GM12892 (cell line): ENCODE measurements at regions not wholly inside any gene's neighbourhood (a gene's known extent, or its start where the extent isn't known, plus 50 kb on each side); places are given as distances from the start of the nearest gene placed in this dataset.

Source experiments
- POLR2A ChIP-seq: IDR thresholded peaks from 2 replicates; pipeline ENCODE4 v1.6.1; 2011; ENCODE audit warnings: low read depth, low read length, control low read depth
- POLR2AphosphoS5 ChIP-seq: IDR thresholded peaks from 2 replicates; pipeline ENCODE4 v1.6.1; 2011; ENCODE audit warnings: low read depth, low read length, control low read depth
- TAF1 ChIP-seq: IDR thresholded peaks from 2 replicates; pipeline ENCODE4 v1.6.1; 2011; ENCODE audit warnings: low read depth, mild to moderate bottlenecking, control low read depth, low read length, borderline replicate concordance

DNA sequence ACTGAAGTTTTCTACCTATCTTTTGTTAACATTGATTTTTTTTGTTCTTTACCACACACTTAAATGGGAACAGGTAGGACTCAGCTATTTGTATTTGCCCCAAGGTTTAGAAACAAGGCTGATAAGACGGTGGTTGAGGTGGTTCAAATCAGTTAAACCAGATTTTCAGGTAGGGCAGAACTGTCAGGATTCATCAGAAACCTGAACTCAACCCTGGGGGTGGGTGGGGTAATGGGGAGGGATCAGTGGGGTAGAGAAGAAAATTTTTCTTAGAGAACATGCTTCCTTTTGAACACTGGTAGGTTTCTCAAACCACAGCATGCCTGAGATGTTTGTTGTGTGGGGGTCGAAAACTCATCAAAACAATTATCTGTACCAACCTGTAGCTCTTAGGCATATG lies 113.0 kb downstream of the BASP1 start:
- TF ChIP-seq TAF1 (no peak), POLR2A (no peak), POLR2AphosphoS5 (no peak)
